ENCODE measurements at regions not wholly inside any gene's neighbourhood (a gene's known extent, or its start where the extent isn't known, plus 50 kb on each side); places are given as distances from the start of the nearest gene placed in this dataset.

DNA sequence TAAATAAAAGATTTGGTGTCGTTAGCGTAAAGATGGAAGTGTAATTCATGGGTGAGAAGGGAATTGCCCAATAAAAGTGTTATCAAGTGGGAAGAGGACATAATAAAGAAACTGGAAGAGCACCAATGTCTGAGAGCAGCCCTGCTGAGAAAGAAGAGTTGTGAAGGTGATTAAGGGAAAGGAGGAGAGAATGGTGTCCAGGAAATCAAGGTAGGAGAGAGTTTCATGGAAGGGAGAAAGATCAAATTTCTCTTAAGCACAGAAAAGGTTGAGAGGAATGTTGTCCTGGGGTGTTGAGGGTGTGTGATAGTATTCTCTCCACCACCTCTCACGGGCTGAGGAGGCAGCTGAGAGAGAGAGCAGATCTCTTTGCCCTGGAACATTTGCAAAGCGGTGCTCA is 339.7 kb downstream of the SATB1 start:
- TF ChIP-seq FOXM1 (IDR thresholded peaks at IDR 0.05; ENCODE audit: borderline replicate concordance, low read depth) (no peak), TAF1 (IDR thresholded peaks at IDR 0.05; ENCODE audit: low read depth) (no peak), EP300 (IDR thresholded peaks at IDR 0.05; ENCODE audit: borderline replicate concordance) (no peak), CEBPB (IDR thresholded peaks at IDR 0.05) (no peak), RAD21 (IDR thresholded peaks at IDR 0.05; ENCODE audit: low read depth) (no peak), ZBTB7A (IDR thresholded peaks at IDR 0.05; ENCODE audit: low read depth) (no peak), EGR1 (IDR thresholded peaks at IDR 0.05) (no peak), YY1 (IDR thresholded peaks at IDR 0.05; ENCODE audit: low read depth) (no peak)

Data from Ishikawa (cell line).